NCI-H128 (cell line): ENCODE measurements at regions not wholly inside any gene's neighbourhood (a gene's known extent, or its start where the extent isn't known, plus 50 kb on each side); places are given as distances from the start of the nearest gene placed in this dataset.
"Not testable (repeated sequence)": the region's sequence is repeated elsewhere in the genome, so short reads cannot be mapped to it uniquely, and the experiment has no call there.

Experiments used
- DNase-seq: peaks from one replicate; lab custom pipeline; 2025; ENCODE audit not compliant: unreplicated experiment; lab: John Stamatoyannopoulos, UW

- no peak for DNase-seq
Measured at GRCh38 chrX:94329182-94329581, 655.2 kb downstream of the FAM133A start.

DNA sequence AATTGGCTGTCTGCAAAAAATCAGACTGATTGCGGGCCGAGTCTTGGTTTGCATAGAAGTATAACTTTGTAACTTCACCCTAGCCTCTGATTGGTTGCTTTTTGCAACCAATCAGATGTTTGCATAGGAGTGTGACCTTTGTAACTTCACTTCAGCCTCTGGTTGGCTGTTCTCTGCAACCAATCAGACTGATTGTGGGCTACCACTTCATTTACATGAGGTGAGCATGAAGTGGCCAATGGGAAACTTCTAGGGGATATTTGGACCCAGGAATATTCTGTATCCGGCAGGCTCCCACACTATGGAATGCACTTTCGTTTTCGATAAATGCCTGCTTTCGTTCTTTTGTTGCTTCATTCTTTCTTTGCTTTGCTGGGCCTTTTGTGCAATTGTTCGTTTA, 667.7 kb downstream of the FAM133A start:
- DNase-seq, result not testable (repeated sequence)

DNA sequence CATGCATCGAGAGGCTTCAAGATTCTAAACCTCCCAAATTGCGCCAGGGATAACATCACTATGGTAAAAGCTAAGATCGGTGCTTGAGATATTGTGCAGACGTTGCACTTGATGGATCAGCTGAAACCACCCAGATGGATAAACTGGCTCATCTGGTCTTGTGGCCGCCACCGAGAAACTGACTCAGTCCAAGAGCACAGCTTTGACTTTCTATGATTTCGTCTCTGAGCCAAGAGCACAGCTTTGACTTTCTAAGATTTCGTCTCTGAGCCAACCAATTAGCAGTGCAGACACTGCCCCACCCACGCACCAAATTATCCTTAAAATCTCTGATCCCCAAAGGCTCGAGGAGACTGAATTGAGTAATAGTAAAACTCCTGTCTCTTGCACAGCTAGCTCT, 687.2 kb downstream of the FAM133A start:
- DNase-seq, result no peak

DNA sequence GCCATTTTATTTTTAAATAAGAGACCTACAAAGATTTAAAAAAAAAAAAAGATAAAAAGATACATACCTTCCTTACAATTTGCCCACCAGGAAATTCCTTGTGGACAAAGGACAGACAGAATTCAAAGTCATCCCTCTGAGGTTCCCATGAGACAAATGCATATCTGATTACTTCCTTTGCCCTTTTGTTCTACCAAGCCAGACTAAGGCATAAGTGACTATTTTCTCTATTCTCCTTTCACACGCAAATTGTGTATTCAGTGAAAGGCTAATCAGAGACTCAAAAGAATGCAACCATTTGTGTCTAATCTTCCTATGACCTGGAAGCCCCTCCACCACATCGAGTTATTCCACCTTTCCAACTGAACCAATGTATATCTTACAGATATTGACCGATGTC, 691.7 kb downstream of the FAM133A start:
- no peak for DNase-seq

GRCh38 chrX:94366616-94367015, 692.6 kb downstream of the FAM133A start:
- DNase-seq, result no peak

DNA sequence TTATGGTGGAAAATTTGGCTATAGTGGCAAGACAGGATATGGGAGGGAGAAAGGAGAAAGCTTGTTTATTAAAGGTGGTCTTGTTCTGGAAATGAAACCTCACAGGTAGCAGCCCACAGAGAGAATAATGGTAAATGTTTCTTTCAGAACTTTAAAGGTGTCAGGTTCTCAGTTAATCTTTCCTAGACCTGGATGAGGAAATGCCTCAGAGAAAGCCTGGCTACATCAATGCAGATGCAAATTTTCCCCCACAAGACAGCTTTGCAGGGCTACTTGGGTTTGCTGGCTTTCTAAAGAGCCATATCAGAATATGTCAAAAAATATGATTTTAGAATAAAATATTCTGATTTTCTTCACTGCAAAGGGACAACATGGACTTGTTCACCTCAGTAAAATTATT, 715.0 kb downstream of the FAM133A start:
- DNase-seq, result no peak

- no peak for DNase-seq
Measured at GRCh38 chrX:94400488-94400887, 726.5 kb downstream of the FAM133A start.

- DNase-seq, result no peak
Measured at GRCh38 chrX:94401426-94401825, 727.4 kb downstream of the FAM133A start.

DNA sequence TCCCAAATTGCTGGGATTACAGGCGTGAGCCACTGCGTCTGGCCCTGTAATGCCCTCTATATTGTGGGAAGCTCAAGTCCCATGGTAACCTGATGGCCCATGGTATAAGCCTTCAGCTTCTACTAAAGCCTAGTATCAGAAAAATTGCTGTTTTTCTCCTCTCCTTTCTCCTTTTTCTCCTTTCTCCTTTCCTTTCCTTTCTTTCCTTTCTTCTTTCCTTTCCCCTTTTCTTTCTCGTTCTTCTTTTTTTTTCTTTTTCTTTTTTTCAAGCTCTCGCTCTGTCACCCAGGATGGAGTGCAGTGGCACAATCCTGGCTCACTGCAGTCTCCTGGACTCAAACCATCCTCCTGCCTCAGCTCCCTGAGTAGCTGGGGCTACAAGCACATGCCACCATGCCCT, 740.7 kb downstream of the FAM133A start:
- DNase-seq, result no peak

DNA sequence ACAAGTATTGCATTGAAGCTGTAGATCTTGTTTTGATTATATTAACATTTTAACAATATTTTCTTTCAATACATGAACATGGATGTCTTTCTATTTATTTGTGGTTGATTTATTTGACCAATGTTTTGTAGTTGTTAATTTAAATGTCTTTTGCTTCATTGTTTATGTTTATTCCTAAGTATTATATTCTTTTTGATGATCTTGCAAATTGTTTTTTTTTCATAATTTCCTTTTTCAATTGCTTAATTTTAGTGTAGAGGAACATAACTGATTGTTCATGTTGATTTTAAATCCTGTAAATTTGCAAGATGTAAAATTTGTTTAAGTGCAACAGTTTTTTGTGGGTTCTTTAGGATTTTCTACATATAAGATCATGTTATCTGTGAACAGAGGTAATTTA, 744.1 kb downstream of the FAM133A start:
- no peak for DNase-seq

DNA sequence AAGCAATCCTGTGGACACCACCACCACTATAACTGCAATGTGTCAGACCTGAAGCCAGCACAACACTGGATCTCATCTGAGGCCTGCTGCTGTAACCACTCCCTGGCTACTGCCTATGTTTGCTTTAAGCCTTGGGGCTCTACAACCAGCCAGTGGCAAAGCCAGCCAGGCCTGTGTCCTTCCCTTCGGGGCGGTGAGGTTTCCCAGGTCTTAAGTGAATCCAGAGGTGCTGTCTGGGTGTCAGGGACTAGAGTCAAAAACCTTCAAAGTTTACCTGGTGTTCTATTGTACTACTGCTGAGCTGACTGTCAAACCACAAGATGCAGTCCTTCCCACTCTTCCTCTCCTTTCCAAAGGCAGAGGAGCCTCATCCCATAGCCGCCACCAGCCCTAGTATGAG, 750.5 kb downstream of the FAM133A start:
- no peak for DNase-seq

DNA sequence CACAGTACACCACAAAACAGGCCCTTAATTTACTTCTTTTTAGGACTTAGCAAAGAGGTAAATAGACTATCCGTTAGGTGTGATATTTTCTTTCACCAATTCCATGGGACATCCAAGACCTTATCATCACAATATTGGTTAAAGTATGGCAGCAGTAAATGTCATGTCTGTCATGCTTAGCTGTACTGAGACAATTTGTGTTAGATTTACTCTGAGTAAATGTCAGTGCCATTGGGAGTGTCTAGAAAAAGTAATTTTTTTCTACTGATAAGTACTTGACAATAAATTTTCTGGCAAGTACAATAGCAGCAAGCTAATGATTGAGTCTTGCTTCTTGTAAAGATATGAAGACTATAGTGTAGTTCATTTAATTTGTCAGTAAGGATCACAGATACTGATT, 756.1 kb downstream of the FAM133A start:
- no peak for DNase-seq

GRCh38 chrX:94435799-94436198, 761.8 kb downstream of the FAM133A start:
- DNase-seq, result no peak

DNA sequence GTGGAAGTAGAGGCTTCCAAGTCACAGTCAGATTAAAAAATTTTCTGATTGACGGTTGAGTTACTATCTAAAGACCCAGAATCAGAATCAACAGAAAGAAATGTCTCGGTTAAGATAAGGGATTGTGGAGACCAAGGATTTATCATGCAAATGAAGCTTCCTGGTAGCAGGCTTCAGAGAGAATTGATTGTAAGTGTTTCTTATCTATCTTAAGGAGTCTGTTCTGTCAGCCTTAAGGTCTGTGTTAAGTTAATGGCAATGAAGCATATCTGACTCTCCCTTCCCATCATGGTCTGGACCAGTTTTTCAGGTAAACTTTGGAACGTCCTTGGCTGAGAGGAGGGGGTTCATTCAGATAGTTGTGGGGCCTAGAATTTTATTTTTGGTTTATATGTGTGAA, 780.2 kb downstream of the FAM133A start:
- DNase-seq, result no peak

GRCh38 chrX:94454606-94455005, 780.6 kb downstream of the FAM133A start:
- no peak for DNase-seq

GRCh38 chrX:94455782-94456181, 781.8 kb downstream of the FAM133A start:
- DNase-seq, result no peak

DNA sequence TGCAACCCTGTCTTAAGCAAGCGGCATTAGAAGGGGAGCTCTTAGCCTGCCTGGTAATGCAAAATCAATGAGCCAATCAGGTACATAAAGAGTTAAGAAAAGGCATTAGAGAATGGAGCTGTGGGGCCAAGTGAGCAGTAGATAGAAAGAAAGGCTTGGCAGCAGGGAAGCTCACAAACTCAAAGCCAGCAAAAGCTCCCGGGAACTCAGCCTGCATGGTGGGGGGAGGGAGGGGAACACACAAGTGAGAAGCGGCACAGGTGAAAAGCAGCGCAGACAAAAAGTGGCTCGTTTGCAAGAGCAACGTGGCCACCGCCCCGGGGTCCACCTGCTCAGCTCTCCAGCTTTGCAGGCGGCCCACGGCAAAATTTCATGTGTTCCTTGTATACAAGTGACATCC, 818.5 kb downstream of the FAM133A start:
- no peak for DNase-seq

GRCh38 chrX:94493405-94493804, 819.4 kb downstream of the FAM133A start:
- DNase-seq, result no peak

- no peak for DNase-seq
Measured at GRCh38 chrX:94511564-94511963, 837.6 kb downstream of the FAM133A start.

GRCh38 chrX:94515009-94515408, 841.0 kb downstream of the FAM133A start:
- DNase-seq, result no peak

DNA sequence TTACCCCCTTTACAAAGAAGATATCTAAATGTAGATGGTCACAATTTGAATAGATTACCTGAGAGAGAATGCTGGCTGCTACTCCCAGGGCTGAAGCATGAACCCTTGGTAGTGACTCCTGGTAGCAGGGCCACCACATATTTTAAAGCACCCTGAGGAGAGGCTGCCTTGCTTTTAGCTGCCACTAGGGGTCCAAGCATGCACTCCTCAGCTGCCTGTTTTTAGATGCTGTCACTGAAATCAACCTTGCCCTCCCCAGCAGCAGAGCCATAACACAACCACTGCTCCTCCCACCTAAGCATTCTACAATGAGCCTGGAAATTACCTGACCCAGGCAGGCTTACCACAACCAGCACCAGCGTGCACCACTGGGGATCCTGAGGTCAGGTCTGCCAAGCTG, 850.9 kb downstream of the FAM133A start:
- DNase-seq, result no peak

DNA sequence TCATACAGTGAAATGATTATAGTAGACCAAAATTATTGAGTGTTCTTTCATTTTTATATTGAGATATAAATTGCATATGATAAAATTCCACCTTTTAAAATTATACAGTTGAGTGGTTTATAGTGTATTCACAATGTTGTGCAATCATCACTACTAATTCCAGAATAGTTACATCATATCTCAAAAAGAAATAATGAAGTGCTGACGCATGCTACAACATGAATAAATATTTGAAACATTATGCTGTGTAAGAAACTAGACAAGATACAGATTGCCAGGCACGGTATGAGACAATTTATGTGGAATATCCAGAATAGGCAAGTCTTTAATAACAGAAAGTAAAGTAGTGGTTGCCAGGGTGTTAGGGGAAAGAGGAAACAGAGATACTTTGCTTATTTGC, 871.7 kb downstream of the FAM133A start:
- no peak for DNase-seq

GRCh38 chrX:94551831-94552230, 877.8 kb downstream of the FAM133A start:
- no peak for DNase-seq

GRCh38 chrX:94560930-94561329, 886.9 kb downstream of the FAM133A start:
- no peak for DNase-seq
